GM06990 (cell line): ENCODE measurements at regions not wholly inside any gene's neighbourhood (a gene's known extent, or its start where the extent isn't known, plus 50 kb on each side); places are given as distances from the start of the nearest gene placed in this dataset.
A peak's percentile ranks its signal among the peaks of the same experiment; 100 is the strongest.
"Not testable (repeated sequence)": the region's sequence is repeated elsewhere in the genome, so short reads cannot be mapped to it uniquely, and the experiment has no call there.

Experiments
- DNase-seq: peaks from one replicate; pipeline ENCODE4 v3.0.0-alpha.2; 2011; ENCODE audit not compliant: insufficient read length; ENCODE audit errors: extremely low read depth
- H3K27me3 ChIP-seq: replicated peaks from 2 replicates; pipeline ENCODE4 v1.6.0; 2011; ENCODE audit warnings: low read length; ENCODE audit not compliant: control insufficient read depth, insufficient read depth
- H3K36me3 ChIP-seq: 2 replicates; pipeline ENCODE4 v1.5.1; 2011; ENCODE audit warnings: low read length; ENCODE audit not compliant: control insufficient read depth, insufficient read depth
- H3K4me3 ChIP-seq: replicated peaks from 2 replicates; pipeline ENCODE4 v1.5.1; 2011; ENCODE audit warnings: low read depth, mild to moderate bottlenecking, control low read depth, low read length
- CTCF ChIP-seq: IDR thresholded peaks from 2 replicates; pipeline ENCODE4 v1.5.1; 2011; ENCODE audit warnings: low read length, control low read depth, mild to moderate bottlenecking, inconsistent platforms; ENCODE audit not compliant: insufficient read depth, poor library complexity, severe bottlenecking

- no peaks in the 10 kb centered on the region for H3K27me3 ChIP-seq
- H3K4me3 ChIP-seq, result no peak overlapping the region
- H3K36me3 ChIP-seq, result no peaks in the 10 kb centered on the region
- DNase-seq, result no peak
- TF ChIP-seq CTCF, result no peak
Measured at GRCh38 chr4:141329174-141329569, 108.5 kb downstream of the ZNF330 start.

- no peak overlapping the region for H3K4me3 ChIP-seq
- DNase-seq, result no peak
- no peaks in the 10 kb centered on the region for H3K27me3 ChIP-seq
Measured at GRCh38 chr4:141330616-141331015, 109.9 kb downstream of the ZNF330 start.

GRCh38 chr4:141331534-141332358 lies 111.1 kb downstream of the ZNF330 start:
- H3K27me3 ChIP-seq, result no peaks in the 10 kb centered on the region
- no peaks in the 10 kb centered on the region for H3K36me3 ChIP-seq
- no peak overlapping the region for H3K4me3 ChIP-seq
- no peak for DNase-seq
- no peak for TF ChIP-seq CTCF

More at GRCh38 chr4:141330616-141331015, 109.9 kb downstream of the ZNF330 start:
- H3K36me3 ChIP-seq, result no peaks in the 10 kb centered on the region
- no peak for TF ChIP-seq CTCF

- H3K27me3 ChIP-seq, H3K36me3 ChIP-seq, DNase-seq, H3K4me3 ChIP-seq: not testable (repeated sequence)
Measured at GRCh38 chr4:141332359-141333181, 111.9 kb downstream of the ZNF330 start.

- peak overlapping the region; percentile 27 for H3K4me3 ChIP-seq
- not testable (repeated sequence) for H3K36me3 ChIP-seq, DNase-seq, H3K27me3 ChIP-seq
Measured at GRCh38 chr4:141333456-141334230, 112.9 kb downstream of the ZNF330 start.

- H3K36me3 ChIP-seq, result no peaks in the 10 kb centered on the region
- no peak overlapping the region for H3K4me3 ChIP-seq
- no peak for DNase-seq
- no peaks in the 10 kb centered on the region for H3K27me3 ChIP-seq
- no peak for TF ChIP-seq CTCF
Measured at GRCh38 chr4:141335166-141335565, 114.5 kb downstream of the ZNF330 start.
